Fibroblast of skin of back (primary cell): ENCODE measurements at regions not wholly inside any gene's neighbourhood (a gene's known extent, or its start where the extent isn't known, plus 50 kb on each side); places are given as distances from the start of the nearest gene placed in this dataset.
A peak's percentile ranks its signal among the peaks of the same experiment; 100 is the strongest.
"Not testable (repeated sequence)": the region's sequence is repeated elsewhere in the genome, so short reads cannot be mapped to it uniquely, and the experiment has no call there.

Source experiments
- DNase-seq: peaks from one replicate; pipeline ENCODE4 v3.0.0-alpha.2; 2013

DNA sequence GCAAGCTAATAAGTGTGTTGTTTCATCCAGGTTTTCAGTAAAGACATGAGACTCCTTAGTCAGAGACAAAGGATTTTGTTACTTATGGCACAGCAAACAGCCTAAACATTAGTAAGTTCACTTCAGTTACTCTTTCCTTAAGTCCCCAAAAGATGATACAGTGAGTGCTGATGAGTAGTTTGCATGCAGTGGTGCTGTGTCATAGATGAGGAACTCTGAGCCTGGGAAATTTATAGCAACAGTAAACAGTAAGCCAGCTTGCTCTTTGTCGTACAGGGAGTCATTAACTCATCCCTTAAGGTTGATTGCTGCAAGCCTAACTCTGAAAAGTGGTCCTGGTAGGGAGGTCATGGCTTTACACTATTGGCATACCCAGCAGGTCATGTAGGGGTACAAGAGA lies 208.6 kb upstream of the OR4E1 start:
- peak; percentile 2 for DNase-seq

- no peak for DNase-seq
These were observed 207.3 kb upstream of the OR4E1 start for GRCh38 chr14:21880918-21881317.

DNA sequence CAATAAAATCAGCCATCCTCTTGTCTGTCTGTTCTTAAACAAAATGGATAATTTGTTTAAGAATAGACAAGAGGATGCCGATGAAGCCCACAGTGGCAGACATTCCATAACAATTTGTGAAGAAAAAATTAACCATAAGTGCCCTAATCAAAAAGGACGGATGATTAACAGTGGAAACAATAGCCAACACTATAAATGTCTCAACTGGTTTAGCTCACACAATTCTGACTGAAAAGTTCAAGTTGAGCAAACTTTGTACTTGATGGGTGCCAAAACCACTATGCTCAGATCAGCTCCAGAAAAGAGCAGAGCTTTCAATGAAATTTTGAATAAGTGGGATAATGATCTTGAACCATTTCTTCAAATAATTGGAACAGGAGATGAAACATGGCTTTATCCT lies 202.2 kb upstream of the OR4E1 start:
- no peak for DNase-seq

GRCh38 chr14:21874946-21875345 lies 201.3 kb upstream of the OR4E1 start:
- DNase-seq = no peak

DNA sequence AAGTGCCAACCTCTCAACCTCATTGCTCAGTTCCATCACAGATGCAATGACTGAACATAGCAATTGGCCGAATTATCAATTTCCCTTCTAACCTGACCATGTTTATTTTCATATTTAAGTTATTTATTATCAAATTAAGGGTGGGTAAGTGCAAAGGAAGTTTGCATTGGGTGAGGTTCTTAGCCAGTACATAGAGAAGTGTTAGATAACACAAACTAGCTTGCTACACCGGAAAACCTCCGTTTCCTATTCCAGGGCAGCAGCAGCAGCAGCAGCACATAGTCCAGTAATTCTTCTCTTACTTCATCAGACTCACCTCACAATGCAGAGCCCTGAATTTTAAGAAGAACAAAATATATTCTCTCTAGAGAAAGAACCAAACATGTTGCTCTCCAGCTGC lies 200.5 kb upstream of the OR4E1 start:
- DNase-seq = no peak

GRCh38 chr14:21868442-21869046 lies 194.9 kb upstream of the OR4E1 start:
- peak; percentile 11 for DNase-seq

DNA sequence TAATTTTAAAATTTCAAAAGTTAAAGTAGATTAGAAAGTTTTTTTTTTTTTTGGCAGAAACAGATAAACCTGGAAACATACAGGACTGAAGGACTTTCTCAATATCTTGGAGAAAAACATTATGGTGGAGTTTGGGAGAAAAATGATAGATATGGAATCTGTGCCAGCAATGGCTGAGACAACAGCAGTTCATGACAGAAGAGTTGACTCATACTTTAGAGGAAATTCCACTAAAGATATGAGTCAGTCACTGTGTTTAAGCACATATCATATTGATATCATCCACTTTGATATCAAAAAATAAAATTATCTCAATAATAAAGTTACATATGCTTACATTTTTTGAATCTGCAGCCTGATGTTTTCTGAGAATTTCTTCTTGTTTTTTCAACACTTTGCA lies 193.9 kb upstream of the OR4E1 start:
- DNase-seq = peak; percentile 43

DNA sequence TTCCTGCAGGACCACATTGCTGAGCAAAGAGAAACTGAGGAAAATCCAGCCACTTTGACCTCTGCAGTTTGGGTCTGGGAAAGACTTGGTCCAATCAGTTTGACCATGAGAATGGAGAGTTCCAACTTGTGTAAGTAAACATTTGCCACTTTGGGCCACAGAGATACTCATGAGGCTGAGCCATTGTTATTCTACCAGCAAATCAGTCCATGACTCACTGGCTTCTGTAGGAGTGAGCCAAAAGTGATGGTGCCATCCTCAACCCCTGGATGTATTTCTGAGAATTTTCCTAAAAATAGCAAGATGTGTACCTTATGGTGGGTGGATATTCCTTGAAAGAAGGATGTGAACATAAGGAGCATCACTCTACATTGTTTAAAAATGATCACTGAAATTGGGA lies 192.9 kb upstream of the OR4E1 start:
- peak; percentile 15 for DNase-seq

DNA sequence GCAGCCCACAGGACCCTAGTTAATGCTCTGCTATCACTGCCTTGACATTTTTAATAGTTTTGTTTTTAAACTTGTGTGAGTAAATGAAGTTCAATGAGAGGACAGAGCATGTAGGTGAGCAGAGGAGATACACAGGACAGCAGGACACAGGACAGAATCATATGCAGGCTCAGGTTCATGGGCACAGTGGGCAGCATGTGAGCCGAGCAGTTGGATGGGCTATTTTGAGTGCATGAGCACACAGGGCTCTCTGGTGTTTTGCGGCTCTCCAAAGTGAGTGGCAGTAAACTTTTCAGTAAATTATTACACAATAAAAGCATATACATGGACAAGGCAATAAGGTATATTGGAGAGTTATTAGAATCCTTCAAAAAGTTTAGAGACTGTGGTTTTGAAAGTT lies 189.7 kb upstream of the OR4E1 start:
- DNase-seq = no peak

DNA sequence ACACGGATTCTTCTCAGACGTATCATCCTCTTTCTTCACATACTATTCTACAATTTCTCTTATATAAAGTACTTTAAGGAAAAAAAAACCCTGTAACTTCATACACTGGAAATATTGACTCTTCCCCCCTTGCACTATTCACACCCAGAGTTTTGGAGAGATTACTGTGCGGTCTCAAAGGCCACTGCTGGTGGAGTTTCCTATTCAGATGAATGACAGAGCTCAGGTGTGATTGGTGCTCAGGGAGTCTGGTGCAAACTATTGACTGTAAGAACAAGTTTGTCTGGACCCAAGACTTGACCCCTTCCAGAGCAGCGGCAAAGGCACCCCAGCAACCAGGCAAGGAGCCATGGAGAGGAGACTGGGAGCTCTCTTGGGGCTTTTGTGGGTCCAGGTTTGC lies 187.5 kb upstream of the OR4E1 start:
- DNase-seq = no peak

- peak; percentile 1 for DNase-seq
These were observed 186.6 kb upstream of the OR4E1 start for GRCh38 chr14:21860172-21860571.

DNA sequence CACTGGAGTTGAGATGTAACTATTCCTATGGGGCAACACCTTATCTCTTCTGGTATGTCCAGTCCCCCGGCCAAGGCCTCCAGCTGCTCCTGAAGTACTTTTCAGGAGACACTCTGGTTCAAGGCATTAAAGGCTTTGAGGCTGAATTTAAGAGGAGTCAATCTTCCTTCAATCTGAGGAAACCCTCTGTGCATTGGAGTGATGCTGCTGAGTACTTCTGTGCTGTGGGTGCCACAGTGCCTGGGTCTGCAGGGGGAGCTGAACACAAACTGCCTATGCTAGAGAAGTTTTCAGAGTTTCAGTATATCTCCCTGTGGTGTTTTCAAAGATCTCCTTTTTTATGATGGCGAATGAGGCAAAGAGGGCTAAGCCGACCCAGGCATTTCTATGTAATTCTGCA lies 179.2 kb upstream of the OR4E1 start:
- no peak for DNase-seq

DNA sequence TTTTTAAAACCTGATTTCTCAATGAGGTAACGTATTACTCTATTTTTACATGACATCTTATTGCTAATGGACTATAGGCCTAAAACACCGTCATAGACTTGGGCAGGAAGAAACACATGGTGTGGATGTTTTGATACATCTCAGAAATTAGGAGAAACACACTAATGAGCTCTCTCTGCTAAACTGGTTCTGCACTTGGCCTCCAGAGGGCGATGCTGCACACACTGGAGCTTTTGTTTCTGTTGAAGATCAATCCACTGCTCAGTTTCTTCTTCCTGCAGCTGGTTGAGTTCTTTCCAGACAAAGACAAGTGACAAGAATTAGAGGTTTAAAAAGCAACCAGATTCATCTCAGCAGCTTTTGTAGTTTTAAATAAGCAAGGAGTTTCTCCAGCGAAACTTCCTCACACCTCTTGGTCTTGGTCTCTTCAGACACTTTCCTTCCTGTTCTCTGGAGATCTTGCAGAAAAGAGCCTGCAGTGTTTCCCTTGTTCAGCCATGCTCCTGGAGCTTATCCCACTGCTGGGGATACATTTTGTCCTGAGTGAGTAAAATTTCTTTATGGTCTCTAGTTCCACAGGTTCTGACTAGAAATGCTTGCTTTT lies 178.5 kb upstream of the OR4E1 start:
- DNase-seq = peak; percentile 14

DNA sequence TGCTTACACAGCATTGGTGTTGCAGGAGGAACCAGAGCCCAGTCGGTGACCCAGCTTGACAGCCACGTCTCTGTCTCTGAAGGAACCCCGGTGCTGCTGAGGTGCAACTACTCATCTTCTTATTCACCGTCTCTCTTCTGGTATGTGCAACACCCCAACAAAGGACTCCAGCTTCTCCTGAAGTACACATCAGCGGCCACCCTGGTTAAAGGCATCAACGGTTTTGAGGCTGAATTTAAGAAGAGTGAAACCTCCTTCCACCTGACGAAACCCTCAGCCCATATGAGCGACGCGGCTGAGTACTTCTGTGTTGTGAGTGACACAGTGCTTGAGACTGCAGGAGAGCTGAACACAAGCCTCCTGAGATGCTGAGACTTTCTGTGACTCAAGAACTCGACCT lies 173.3 kb upstream of the OR4E1 start:
- DNase-seq = not testable (repeated sequence)

DNA sequence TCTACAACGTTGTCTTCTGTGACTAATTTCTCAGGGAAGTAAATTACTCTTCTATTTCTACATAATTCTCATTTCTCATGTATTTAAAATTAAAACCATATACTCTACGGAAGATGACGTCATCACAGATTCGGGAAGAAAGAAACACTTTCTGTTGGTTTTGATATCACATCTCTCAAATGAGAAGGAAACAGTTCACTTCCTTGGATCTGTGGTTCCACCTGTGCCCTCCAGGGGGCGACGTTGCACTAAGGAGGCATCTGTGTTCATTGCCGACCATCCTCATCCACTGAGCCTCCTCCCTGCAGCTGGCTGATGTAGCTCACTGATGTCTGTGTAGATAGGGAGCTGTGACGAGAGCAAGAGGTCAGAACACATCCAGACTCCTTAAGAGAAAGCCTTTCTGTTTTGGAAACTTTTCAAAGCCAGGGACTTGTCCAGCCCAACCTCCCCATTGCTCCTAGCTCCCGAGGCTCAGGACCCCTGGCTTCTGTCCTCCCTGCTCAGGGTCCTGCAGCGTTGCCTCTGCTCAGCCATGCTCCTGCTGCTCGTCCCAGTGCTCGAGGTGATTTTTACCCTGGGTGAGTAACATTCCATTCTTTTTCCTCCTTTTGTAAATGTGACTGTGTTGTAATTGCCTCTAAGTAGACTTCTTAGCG lies 172.7 kb upstream of the OR4E1 start:
- no peak for DNase-seq

GRCh38 chr14:21840765-21841164 lies 167.1 kb upstream of the OR4E1 start:
- DNase-seq = no peak

DNA sequence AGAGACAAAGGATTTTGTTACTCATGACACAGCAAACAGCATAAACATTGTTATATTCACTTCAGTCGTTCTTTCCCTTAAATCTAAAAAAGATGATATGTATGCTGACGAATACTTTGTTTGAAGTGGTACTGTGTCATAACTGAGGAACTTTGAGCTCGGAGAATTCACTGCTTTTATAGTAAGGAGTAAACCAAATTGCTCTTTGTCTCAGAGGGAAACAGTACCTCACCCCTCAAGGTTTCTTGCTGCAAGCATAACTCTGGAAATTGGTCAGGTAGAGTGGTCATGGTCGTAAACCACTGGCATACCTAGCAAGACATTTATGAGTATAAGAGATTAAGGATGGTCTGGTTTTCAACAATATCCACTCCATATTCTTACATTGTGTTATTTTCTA lies 160.2 kb upstream of the OR4E1 start:
- DNase-seq = no peak

DNA sequence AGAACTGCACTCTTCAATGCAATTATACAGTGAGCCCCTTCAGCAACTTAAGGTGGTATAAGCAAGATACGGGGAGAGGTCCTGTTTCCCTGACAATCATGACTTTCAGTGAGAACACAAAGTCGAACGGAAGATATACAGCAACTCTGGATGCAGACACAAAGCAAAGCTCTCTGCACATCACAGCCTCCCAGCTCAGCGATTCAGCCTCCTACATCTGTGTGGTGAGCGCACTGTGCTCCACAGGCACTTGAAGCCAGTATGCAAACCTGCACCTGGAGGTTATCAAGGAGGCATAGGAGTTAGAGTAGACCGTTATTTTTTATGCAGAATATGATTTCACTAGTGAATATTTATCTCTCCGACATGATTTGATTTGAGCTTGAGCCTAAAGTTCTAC lies 152.2 kb upstream of the OR4E1 start:
- DNase-seq = no peak

GRCh38 chr14:21825149-21825743 lies 151.6 kb upstream of the OR4E1 start:
- no peak for DNase-seq

DNA sequence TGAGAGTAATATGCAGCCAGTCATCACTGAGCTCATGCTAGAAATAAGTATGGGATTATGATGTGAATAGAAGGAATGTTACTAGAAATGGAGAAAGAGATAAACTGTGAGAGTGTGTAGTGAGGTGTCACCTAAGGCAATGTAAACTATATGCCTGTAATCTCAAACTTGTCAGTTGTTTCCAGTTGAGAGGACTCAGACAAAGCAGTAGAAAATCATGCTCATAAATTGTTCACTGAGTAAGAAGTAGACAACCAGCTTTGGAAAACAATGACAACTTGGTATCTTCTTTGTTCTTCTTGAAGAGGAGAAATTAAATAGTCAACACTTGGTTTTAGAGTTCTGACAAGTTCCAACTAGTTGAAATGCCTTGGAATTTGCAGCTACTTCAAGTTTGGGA lies 148.5 kb upstream of the OR4E1 start:
- DNase-seq = no peak

DNA sequence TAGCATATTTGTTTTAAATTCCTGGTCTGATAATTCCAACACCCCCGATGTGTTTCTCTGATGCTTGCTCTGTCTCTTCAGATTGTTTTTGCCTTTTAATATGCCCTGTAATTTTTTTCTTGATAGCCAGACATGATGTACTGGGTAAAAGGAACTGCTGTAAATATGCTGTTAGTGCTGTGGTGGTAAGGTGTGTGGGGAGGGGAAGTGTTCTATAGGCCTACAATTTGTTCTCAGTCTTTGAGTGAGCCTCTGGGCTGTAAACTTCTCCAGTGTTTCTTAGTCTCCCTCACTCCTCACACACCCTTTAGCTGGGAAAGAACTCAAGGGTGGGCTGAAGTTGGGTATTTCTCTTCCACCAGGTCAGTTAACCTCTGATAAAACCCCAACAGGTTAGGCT lies 147.0 kb upstream of the OR4E1 start:
- no peak for DNase-seq

DNA sequence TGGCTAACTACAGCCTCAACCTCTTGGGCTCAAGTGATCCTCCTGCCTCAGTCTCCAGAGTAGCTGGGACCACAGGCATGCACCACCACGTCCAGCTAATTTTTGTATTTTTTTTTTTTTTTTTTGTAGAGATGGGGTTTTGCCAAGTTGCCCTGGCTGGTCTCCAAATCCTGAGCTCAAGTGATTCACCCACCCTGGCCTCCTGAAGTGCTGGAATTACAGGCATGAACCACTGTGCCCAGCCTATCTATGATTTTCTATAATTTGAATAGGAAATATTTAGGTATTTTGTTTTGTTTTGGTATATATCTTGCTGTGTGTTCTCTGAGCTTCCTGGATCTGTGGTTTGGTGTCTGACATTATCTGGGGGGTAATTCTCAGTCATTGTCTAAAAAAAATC lies 146.3 kb upstream of the OR4E1 start:
- not testable (repeated sequence) for DNase-seq

- not testable (repeated sequence) for DNase-seq
These were observed 143.4 kb upstream of the OR4E1 start for GRCh38 chr14:21817010-21817409.

- DNase-seq = no peak
These were observed 134.4 kb upstream of the OR4E1 start for GRCh38 chr14:21807975-21808374.
